Hematopoietic multipotent progenitor cell treated with erythropoietin and hydrocortisone succinate and interleukin-3 and kit ligand, for 15 days (in vitro differentiated cells): ENCODE measurements at regions not wholly inside any gene's neighbourhood (a gene's known extent, or its start where the extent isn't known, plus 50 kb on each side); places are given as distances from the start of the nearest gene placed in this dataset.

Experiments
- DNase-seq: peaks from one replicate; pipeline ENCODE4 v3.0.0-alpha.2; 2015; ENCODE audit warnings: low spot score

GRCh38 chr10:4051641-4052151 is 266.7 kb upstream of the KLF6 start:
- DNase-seq = no peak

DNA sequence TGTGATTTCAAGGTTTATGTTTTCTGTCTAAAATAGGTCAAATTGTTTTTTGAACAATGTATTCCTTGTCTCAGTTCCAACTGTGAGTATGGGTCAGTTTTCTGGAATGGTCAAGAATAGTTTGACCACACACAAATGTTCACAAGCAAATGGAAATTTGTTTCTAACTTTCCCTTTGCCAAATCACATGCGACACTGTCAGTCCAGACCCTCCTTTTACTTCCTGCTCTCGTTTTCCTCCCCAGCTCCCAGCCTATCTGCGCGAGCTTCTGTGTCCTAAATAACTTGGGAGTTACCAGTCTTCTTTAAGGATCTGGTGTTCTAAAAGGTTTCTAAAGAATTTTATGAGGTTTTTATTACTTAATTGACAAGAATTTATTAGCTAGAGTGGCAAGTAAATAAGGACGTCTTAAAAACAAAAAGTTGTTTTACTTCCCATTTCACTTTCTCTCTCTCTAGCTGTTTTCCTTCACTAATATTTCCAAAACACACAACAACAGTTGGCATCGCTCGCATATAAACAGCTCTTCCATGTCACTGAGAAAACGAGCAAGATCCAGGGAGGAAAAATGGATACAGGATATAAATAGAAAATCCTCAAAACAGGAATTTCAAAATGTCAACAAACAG is 266.1 kb upstream of the KLF6 start:
- DNase-seq = no peak

DNA sequence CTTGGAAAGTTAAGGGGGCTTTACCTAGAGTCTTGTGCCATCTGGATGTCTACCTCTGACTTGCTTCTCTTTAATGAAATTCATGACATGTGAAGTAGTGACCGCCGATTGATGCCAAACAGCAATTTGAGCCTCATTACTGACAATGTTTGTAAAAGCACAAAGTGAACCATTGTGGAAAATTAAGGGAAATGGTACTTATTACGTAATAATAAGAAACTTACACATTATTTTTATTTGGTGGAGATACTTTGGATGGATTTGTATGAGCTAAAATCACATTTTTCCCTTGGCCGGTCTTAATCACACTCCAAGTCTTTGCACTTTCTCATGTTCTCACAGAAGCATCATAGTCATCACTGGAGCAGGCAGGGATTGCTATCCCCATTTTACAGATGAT is 265.1 kb upstream of the KLF6 start:
- no peak for DNase-seq

DNA sequence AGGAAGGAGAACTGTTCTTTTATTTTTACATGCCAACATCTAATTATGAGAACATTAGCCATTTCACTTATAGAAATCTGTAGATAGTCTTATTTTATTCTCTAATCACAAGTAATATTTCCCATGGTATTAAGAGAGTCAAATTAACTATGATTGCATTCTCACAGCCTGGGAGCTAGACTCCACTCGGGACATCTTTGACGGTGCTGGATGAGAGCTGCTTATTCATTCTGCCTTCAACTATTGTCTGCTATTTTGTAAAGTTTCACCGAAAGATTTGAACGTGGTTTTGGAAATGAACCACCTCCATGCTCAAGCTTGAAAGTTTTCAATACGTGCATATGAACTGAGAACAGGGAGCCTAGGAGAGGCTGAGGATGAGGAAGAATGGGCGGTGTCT is 264.3 kb upstream of the KLF6 start:
- DNase-seq = no peak

GRCh38 chr10:4048236-4048864 is 263.3 kb upstream of the KLF6 start:
- DNase-seq = no peak

GRCh38 chr10:4046712-4047354 is 261.8 kb upstream of the KLF6 start:
- DNase-seq = no peak

- no peak for DNase-seq
These were observed 261.0 kb upstream of the KLF6 start for GRCh38 chr10:4046030-4046429.

DNA sequence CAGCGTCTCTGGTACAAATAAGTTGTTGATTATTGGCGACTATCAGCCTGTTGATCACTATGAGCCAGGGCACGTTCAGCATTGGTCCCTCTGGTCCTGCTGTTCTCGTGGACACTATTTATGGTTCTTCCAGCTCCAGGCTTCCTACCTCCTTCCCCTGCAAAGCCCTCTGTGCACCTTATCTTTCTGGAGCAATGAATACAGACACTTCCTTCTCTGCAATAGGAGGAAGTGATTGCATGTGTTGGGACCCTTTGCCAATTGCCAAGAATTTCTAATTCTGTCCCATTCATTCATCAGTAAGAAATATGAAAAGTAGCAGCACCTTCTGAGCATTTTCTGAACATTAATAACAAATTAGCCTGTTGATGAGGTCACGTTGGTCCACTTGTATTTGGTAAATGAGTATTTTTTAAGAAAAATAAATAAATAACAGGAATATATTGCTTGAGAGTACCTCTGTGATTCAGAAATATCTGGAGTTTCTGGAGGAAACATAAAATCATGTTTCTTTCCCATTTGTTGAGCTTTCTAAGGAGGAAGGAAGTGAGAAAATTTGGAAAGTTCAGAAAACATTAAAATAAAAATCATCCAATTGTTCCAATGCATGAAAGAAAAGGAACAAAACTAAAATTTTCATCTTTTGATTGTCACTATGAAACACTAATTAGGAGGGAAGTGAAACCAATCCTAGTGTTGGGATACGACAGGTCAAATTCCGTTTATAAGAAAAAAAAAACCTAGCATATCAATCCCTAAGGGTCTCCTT is 259.1 kb upstream of the KLF6 start:
- no peak for DNase-seq

- DNase-seq = no peak
These were observed 256.6 kb upstream of the KLF6 start for GRCh38 chr10:4041635-4042034.

DNA sequence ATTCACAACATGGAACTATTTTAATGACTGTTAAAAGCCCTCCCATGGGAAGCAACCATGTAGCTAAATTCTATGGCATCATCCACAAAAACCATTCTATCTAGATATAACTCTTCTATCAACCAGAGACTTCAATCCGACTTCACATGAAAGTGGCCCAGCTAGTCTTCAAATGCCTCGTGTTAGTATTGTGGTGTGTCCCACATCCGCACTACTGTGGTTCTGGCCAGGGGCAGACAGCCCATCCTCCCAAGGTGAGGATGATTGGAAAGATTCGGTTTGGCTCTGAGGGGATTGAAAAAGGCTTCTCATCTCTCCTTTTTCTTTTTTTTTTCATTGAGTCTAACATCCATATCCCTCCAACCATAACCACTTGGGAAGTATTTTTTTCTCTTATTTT is 253.0 kb upstream of the KLF6 start:
- no peak for DNase-seq

DNA sequence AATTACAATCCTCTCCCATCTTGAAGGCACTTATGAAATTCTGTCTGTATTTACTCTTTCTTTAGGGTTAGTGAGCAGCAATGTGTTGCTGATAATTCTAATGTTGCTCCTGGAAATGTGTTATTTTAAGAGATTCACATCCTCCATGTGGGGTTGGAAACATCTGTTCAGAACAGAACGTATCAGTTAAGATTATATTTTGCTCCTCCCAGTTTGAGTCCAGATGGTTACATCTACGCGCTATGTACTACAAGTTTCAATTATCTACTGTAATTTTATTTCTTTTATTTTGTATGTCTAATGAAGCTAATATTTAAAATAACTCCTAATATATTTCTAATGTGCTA is 250.6 kb upstream of the KLF6 start:
- DNase-seq = no peak

DNA sequence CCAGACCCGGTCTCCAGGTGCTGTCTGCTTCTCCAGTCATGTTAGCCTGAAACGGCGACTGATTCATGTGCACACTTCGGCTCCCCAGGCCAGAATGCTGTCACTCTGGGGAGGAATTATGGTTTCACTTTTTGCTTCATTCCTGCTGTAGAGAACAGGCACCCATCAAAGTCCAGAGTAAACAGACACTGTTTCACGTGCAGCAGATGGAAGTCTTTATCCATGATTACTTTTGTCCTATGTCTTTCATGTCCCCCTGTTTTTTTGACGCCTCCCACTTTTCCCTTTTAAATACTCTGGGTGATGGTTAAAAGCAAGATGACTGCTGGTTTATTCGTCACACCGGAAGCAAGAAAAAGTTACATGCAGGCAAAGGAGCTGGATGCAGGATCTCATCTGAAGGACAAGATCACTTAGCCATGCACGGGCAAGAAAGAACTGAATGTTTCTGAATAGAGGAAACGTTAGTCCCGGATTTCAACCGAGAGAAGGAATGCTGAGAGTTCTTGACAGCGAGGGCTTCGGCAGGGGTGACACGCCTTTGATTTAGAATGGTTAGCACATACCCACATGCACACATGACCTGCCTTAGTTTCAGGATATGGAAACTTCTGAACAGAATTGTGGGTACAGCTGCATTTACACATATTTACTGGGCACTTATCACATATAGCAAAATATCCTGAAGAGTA is 250.0 kb upstream of the KLF6 start:
- no peak for DNase-seq

DNA sequence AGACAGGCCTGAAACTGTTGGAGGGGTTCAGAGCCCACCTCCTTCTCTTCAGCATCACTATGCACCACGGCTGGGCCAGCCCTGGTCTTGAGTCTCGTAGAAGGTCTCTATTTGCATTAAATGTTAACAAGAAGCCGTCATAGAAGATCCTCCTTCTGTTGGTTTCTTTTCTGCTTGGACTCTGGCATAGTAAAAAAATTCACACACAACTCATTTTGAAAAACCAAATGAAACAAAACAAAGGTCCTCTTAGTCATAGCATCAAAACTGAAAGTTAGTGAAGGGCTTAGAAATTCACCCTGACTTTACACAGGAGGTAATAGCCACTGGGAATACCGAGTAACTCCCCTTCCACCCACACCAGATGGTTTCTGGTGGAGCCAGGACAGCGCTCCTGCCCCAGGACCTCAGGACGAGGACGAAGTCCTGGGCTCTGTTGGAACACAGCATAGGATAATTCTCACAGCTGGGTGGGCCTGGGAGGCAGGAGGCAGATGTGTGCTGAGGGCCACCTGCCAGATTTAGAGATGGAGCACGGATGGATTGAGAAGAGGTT is 248.4 kb upstream of the KLF6 start:
- no peak for DNase-seq

- DNase-seq = no peak
These were observed 244.9 kb upstream of the KLF6 start for GRCh38 chr10:4029866-4030265.

DNA sequence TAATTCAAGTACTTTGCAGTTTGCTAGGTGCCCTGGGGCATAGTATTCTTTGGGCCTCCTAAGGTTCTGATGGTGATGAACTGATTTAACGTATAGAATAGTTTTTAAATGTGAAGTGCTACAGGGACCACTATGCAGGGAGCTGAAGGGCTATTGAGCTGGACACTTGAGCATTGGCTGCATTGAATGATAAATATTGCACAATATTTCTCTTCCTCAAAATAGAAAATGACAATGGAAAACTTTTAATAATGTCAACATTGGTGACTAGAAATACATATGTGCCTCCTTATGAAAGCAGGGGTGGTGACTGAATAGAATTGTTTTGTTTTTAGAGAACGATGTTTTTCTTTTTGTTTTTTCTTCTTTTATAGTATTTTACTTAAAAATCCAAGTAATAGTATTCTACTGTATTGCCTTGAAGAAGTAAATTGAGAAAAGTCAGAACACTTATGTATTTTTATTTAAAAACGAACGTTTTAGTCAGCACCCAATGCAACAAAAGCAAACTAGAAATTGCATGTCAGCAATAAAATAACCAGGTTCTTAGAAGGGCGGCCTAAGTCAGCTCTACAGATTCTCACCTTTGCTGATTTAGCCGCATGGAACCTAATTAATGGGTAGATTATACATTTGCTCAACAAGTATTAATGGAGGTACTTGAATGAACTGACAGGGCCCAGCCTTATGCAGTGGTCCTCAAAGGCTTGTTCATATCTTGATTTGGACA is 244.0 kb upstream of the KLF6 start:
- DNase-seq = no peak

GRCh38 chr10:4028027-4028471 is 243.0 kb upstream of the KLF6 start:
- DNase-seq = no peak

GRCh38 chr10:4025339-4025738 is 240.3 kb upstream of the KLF6 start:
- DNase-seq = no peak

- no peak for DNase-seq
These were observed 239.7 kb upstream of the KLF6 start for GRCh38 chr10:4024516-4025245.

DNA sequence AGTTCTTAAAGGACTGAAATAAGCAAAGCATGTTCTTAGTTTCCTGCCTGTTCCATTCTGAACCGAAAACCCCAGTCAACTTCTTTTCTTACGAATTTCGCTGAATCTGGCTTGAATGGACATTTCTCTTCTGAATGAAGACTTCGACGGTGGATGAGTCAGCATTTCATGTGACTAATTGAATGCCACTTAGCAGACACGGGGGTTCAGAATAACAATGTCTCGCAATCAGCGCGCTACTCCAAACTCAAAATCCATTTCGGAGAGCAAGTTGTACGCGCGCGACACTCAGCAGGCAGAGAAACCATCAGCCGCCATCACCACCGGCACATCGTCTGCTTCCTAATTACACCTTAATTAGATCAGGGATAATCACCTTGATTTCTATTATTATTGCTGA is 239.0 kb upstream of the KLF6 start:
- no peak for DNase-seq

DNA sequence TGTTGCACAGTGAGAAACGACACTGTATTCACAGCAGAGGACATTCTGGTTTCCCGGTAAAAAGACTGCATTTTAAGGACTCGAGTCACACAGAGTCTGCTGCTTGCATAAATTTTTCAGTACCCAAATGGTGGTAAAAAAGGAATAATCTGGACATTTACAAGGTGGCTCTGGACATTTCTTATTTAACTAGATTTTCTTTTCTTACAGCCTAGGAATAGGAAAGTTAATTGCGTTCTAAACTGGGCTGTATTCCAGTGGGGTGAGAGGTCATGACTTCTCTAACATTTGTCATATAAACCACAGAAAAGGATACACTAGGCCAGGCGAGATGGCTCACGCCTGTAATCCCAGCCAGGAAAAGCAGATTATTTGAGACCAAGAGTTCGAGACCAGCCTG is 237.5 kb upstream of the KLF6 start:
- DNase-seq = no peak

GRCh38 chr10:4020631-4021030 is 235.6 kb upstream of the KLF6 start:
- DNase-seq = no peak
